IMR-90 (cell line): ENCODE measurements at regions not wholly inside any gene's neighbourhood (a gene's known extent, or its start where the extent isn't known, plus 50 kb on each side); places are given as distances from the start of the nearest gene placed in this dataset.

ENCODE experiments used
- ATAC-seq: fragments of 200-7000 bp; cut with Tn5 transposase; 2 replicates; pipeline ENCODE4 v1.9.1; 2020; ENCODE audit warnings: low read depth, mild to moderate bottlenecking, moderate library complexity
- BruUV-seq: library from RNA; stranded (reverse); fragments of 400-500 nt; replicated peaks from 2 replicates; lab custom pipeline; 2021; lab: Mats Ljungman, UMichigan
- CTCF ChIA-PET: fragments of 300-600 bp; formaldehyde crosslinking; extraction: SDS; loops from one replicate; lab custom pipeline; 2021; ENCODE audit warnings: antibody characterized with exemption; lab: Yijun Ruan, JAX
- POLR2A ChIA-PET: fragments of 300-600 bp; sonication (Branson Sonifier 250); formaldehyde crosslinking; loops from one replicate; lab custom pipeline; 2022; ENCODE audit warnings: antibody characterized with exemption; ENCODE audit not compliant: unreplicated experiment; lab: Charles Lee
- DNase-seq: peaks from one replicate; pipeline ENCODE4 v3.0.0; 2013
- H2AFZ ChIP-seq: replicated peaks from 2 replicates; pipeline ENCODE3; 2013; ENCODE audit warnings: low read length, mild to moderate bottlenecking; ENCODE audit not compliant: poor library complexity
- H2AK5ac ChIP-seq: 2 replicates; pipeline ENCODE4 v1.6.1; 2013; ENCODE audit warnings: low read depth, low read length, inconsistent platforms
- H2AK9ac ChIP-seq: replicated peaks from 2 replicates; pipeline ENCODE3; 2013; ENCODE audit warnings: mild to moderate bottlenecking, low read depth, low read length, moderate library complexity; ENCODE audit not compliant: poor library complexity
- H2BK120ac ChIP-seq: 2 replicates; pipeline ENCODE4 v1.6.1; 2013; ENCODE audit warnings: low read depth, low read length, inconsistent platforms
- H2BK15ac ChIP-seq: 3 replicates; pipeline ENCODE4 v1.6.1; 2013; ENCODE audit warnings: low read depth, low read length, inconsistent platforms
- H2BK20ac ChIP-seq: 2 replicates; pipeline ENCODE4 v1.6.1; 2013; ENCODE audit warnings: low read depth, mild to moderate bottlenecking, inconsistent platforms, low read length, moderate library complexity
- H2BK5ac ChIP-seq: 2 replicates; pipeline ENCODE4 v1.6.1; 2013; ENCODE audit warnings: mild to moderate bottlenecking, low read depth, low read length, inconsistent platforms; ENCODE audit not compliant: poor library complexity, severe bottlenecking
- H3K14ac ChIP-seq: replicated peaks from 2 replicates; pipeline ENCODE4 v1.6.1; 2013; ENCODE audit warnings: low read depth, low read length, inconsistent platforms
- H3K18ac ChIP-seq: 2 replicates; pipeline ENCODE4 v1.6.1; 2013; ENCODE audit warnings: low read depth, low read length, control low read depth
- H3K23ac ChIP-seq: 2 replicates; pipeline ENCODE4 v1.6.1; 2013; ENCODE audit warnings: low read depth, low read length, inconsistent platforms
- H3K27ac ChIP-seq: 2 replicates; pipeline ENCODE4 v1.5.1; 2013; ENCODE audit warnings: mild to moderate bottlenecking, control low read depth, low read length; ENCODE audit not compliant: insufficient read depth
- H3K27me3 ChIP-seq: 2 replicates; pipeline ENCODE4 v1.6.1; 2013; ENCODE audit warnings: low read length; ENCODE audit not compliant: control insufficient read depth, insufficient read depth
- H3K36me3 ChIP-seq: 2 replicates; pipeline ENCODE4 v1.6.1; 2013; ENCODE audit warnings: low read length, mixed read lengths; ENCODE audit not compliant: control insufficient read depth, insufficient read depth
- H3K4ac ChIP-seq: 2 replicates; pipeline ENCODE4 v1.6.1; 2013; ENCODE audit warnings: low read depth, low read length, inconsistent platforms
- H3K4me1 ChIP-seq: 2 replicates; pipeline ENCODE4 v1.6.1; 2013; ENCODE audit warnings: low read length, mixed read lengths; ENCODE audit not compliant: control insufficient read depth, insufficient read depth
- H3K4me2 ChIP-seq: 2 replicates; pipeline ENCODE4 v1.6.1; 2013; ENCODE audit warnings: low read depth, mild to moderate bottlenecking, control low read depth, low read length, moderate library complexity
- H3K4me3 ChIP-seq: 2 replicates; pipeline ENCODE4 v1.5.1; 2013; ENCODE audit warnings: low read depth, mild to moderate bottlenecking, control low read depth, low read length, moderate library complexity; ENCODE audit not compliant: insufficient read depth
- H3K56ac ChIP-seq: 2 replicates; pipeline ENCODE4 v1.6.1; 2013; ENCODE audit warnings: low read length, inconsistent platforms; ENCODE audit not compliant: insufficient read depth; ENCODE audit errors: extremely low read depth
- H3K79me1 ChIP-seq, 2 experiments: 2 replicates each; pipeline ENCODE4 v1.6.1; 2013; ENCODE audit warnings: low read length in 2 of 2, inconsistent platforms in 1 of 2, low read depth in 1 of 2
- H3K9ac ChIP-seq: 2 replicates; pipeline ENCODE4 v1.6.1; 2013; ENCODE audit warnings: low read depth, low read length, control low read depth
- H3K9me1 ChIP-seq: 2 replicates; pipeline ENCODE4 v1.6.1; 2013; ENCODE audit warnings: low read length, inconsistent platforms; ENCODE audit not compliant: insufficient read depth
- H3K9me3 ChIP-seq: 2 replicates; pipeline ENCODE4 v1.6.1; 2013; ENCODE audit warnings: low read length; ENCODE audit not compliant: control insufficient read depth, insufficient read depth
- H4K20me1 ChIP-seq: 2 replicates; pipeline ENCODE4 v1.6.1; 2013; ENCODE audit warnings: low read length, inconsistent platforms; ENCODE audit not compliant: insufficient read depth
- H4K5ac ChIP-seq: 2 replicates; pipeline ENCODE4 v1.6.1; 2013; ENCODE audit warnings: mild to moderate bottlenecking, low read depth, low read length, control low read depth
- H4K8ac ChIP-seq, 2 experiments: 2 replicates each; pipeline ENCODE4 v1.6.1; 2013; ENCODE audit warnings: low read depth in 2 of 2, low read length in 2 of 2, control low read depth in 1 of 2, inconsistent platforms in 1 of 2
- H4K91ac ChIP-seq: 2 replicates; pipeline ENCODE4 v1.6.1; 2013; ENCODE audit warnings: low read depth, low read length, inconsistent platforms; ENCODE audit not compliant: insufficient read depth
- BHLHE40 ChIP-seq: fragments of 150-350 bp; IDR thresholded peaks from 2 replicates; pipeline ENCODE4 v1.6.1; 2016; ENCODE audit warnings: mild to moderate bottlenecking, low read depth, low read length
- CEBPB ChIP-seq: IDR thresholded peaks from 2 replicates; pipeline ENCODE4 v1.6.1; 2012; ENCODE audit warnings: low read depth, low read length, improper control_type of control experiment
- CHD1 ChIP-seq: IDR thresholded peaks from 2 replicates; pipeline ENCODE4 v1.6.1; 2012; ENCODE audit warnings: low read depth, low read length, improper control_type of control experiment
- FOS ChIP-seq: fragments of 150-350 bp; IDR thresholded peaks from 2 replicates; pipeline ENCODE4 v1.6.1; 2016; ENCODE audit warnings: low read depth, low read length
- MAFK ChIP-seq: IDR thresholded peaks from 2 replicates; pipeline ENCODE4 v1.6.1; 2012; ENCODE audit warnings: low read depth, low read length, improper control_type of control experiment
- MAZ ChIP-seq: IDR thresholded peaks from 2 replicates; pipeline ENCODE4 v1.6.1; 2012; ENCODE audit warnings: low read depth, mild to moderate bottlenecking, low read length, improper control_type of control experiment, moderate library complexity, borderline replicate concordance
- MXI1 ChIP-seq: IDR thresholded peaks from 2 replicates; pipeline ENCODE4 v1.6.1; 2012; ENCODE audit warnings: low read depth, mild to moderate bottlenecking, low read length, moderate library complexity, borderline replicate concordance
- NFE2L2 ChIP-seq: fragments of 150-350 bp; IDR thresholded peaks from 2 replicates; pipeline ENCODE4 v1.6.1; 2016; ENCODE audit warnings: low read depth, mild to moderate bottlenecking, low read length
- RCOR1 ChIP-seq: IDR thresholded peaks from 2 replicates; pipeline ENCODE4 v1.6.1; 2012; ENCODE audit warnings: mild to moderate bottlenecking, low read length, improper control_type of control experiment; ENCODE audit not compliant: insufficient replicate concordance
- RFX5 ChIP-seq: IDR thresholded peaks from 2 replicates; pipeline ENCODE4 v1.8.0; 2012; ENCODE audit warnings: low read depth, mild to moderate bottlenecking, low read length, moderate library complexity
- SMC3 ChIP-seq: fragments of 150-350 bp; IDR thresholded peaks from 2 replicates; pipeline ENCODE4 v1.6.1; 2016; ENCODE audit warnings: low read depth, mild to moderate bottlenecking, antibody characterized with exemption, low read length, moderate library complexity
- WGBS, 2 experiments: methylation state at CpG; one replicate each; pipeline versions ENCODE4 v1.1.5 to v1.1.7; 2013; ENCODE audit warnings: missing lambda C conversion rate in 2 of 2; ENCODE audit not compliant: insufficient read length in 1 of 2; ENCODE audit errors: extremely low coverage in 2 of 2; 5-methylcytosine and 5-hydroxymethylcytosine counted together
- dilution Hi-C: fragments of 300-500 bp; cut with HindIII; formaldehyde crosslinking; loops from one replicate; pipeline ENCODE4 v1.14.3; 2018; ENCODE audit warnings: low sequenced_read_pairs; ENCODE audit not compliant: unreplicated experiment
- in situ Hi-C: fragments of 300-500 bp; cut with MboI; formaldehyde crosslinking; loops from 3 replicates; pipeline ENCODE4 v1.14.3; 2019; ENCODE audit warnings: low sequenced_read_pairs, inconsistent platforms, mixed read lengths
- intact Hi-C: fragments of 100-400 bp; cut with micrococcal nuclease; formaldehyde crosslinking; loops from 2 replicates; pipeline ENCODE4 v1.10.0; 2022
- TF ChIP-seq, protein P1 (sequence below): conservative IDR thresholded peaks from 2 replicates; pipeline ENCODE4 v1.5.1; 2012; ENCODE audit warnings: mild to moderate bottlenecking, low read depth, low read length, improper control_type of control experiment
- TF ChIP-seq, protein P2 (sequence below): fragments of 150-350 bp; IDR thresholded peaks from 2 replicates; pipeline ENCODE4 v1.6.1; 2016; ENCODE audit warnings: low read depth, mild to moderate bottlenecking, low read length, moderate library complexity, borderline replicate concordance

DNA sequence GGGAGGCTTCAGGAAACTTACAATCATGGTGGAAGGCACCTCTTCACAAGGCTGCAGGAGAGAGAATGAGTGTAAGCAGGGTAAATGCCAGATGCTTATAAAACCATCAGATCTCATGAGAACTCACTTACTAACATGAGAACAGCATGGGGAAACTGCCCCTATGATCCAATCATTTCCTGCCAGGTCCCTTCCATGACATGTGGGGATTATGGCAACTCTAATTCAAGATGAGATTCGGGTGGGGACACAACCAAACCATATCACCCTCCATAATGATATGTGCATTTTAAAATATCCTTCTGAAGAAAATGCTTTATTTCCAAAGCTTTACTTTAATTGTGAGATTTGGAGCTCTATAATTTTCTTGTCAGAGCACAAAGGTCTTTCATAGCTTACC lies 154.1 kb upstream of the CENPW start:
- WGBS, 2 experiments: no CpG with 5 or more reads among the region's 1 CpG
- no peak overlapping the region for H3K27ac ChIP-seq
- H4K20me1 ChIP-seq: no peaks in the 10 kb centered on the region
- no peak overlapping the region for H4K8ac ChIP-seq
- H4K91ac ChIP-seq: no peak overlapping the region
- H3K18ac ChIP-seq: no peak overlapping the region
- no peak overlapping the region for H3K4me2 ChIP-seq
- no TSS peak for BruUV-seq
- no peaks in the 10 kb centered on the region for H3K9me1 ChIP-seq
- H2BK15ac ChIP-seq: no peak overlapping the region
- H3K14ac ChIP-seq: no peak overlapping the region
- no peak overlapping the region for H2BK120ac ChIP-seq
- no peak overlapping the region for H3K56ac ChIP-seq
- ChIA-PET CTCF (no interaction called here), POLR2A (no interaction called here)
- no peak overlapping the region for H2AFZ ChIP-seq
- in situ Hi-C loops: no loop called here
- H3K9me3 ChIP-seq: no peaks in the 10 kb centered on the region
- dilution Hi-C loops: no loop called here
- H3K36me3 ChIP-seq: no peaks in the 10 kb centered on the region
- intact Hi-C loops: loop anchor here (10.0 kb wide), 1 partner anchor 919 kb away; no protein-coding TSS in a partner anchor
- no peak overlapping the region for H3K4ac ChIP-seq
- H2BK5ac ChIP-seq: no peak overlapping the region
- no peak for DNase-seq
- H3K4me1 ChIP-seq: no peaks in the 10 kb centered on the region
- no peak overlapping the region for H2BK20ac ChIP-seq
- H2AK9ac ChIP-seq: no peak overlapping the region
- peaks cover 2% of the 10 kb centered on the region; the same call in 1 of the 2 replicates for H3K27me3 ChIP-seq
- H3K79me1 ChIP-seq: no peaks in the 10 kb centered on the region
- no peak for ATAC-seq
- no peak overlapping the region for H2AK5ac ChIP-seq
- H4K5ac ChIP-seq: no peak overlapping the region
- no peak overlapping the region for H3K23ac ChIP-seq
- H3K9ac ChIP-seq: no peak overlapping the region
- TF ChIP-seq, protein P1, sequence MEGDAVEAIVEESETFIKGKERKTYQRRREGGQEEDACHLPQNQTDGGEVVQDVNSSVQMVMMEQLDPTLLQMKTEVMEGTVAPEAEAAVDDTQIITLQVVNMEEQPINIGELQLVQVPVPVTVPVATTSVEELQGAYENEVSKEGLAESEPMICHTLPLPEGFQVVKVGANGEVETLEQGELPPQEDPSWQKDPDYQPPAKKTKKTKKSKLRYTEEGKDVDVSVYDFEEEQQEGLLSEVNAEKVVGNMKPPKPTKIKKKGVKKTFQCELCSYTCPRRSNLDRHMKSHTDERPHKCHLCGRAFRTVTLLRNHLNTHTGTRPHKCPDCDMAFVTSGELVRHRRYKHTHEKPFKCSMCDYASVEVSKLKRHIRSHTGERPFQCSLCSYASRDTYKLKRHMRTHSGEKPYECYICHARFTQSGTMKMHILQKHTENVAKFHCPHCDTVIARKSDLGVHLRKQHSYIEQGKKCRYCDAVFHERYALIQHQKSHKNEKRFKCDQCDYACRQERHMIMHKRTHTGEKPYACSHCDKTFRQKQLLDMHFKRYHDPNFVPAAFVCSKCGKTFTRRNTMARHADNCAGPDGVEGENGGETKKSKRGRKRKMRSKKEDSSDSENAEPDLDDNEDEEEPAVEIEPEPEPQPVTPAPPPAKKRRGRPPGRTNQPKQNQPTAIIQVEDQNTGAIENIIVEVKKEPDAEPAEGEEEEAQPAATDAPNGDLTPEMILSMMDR: no peak
- TF ChIP-seq CHD1: no peak
- TF ChIP-seq, protein P2, sequence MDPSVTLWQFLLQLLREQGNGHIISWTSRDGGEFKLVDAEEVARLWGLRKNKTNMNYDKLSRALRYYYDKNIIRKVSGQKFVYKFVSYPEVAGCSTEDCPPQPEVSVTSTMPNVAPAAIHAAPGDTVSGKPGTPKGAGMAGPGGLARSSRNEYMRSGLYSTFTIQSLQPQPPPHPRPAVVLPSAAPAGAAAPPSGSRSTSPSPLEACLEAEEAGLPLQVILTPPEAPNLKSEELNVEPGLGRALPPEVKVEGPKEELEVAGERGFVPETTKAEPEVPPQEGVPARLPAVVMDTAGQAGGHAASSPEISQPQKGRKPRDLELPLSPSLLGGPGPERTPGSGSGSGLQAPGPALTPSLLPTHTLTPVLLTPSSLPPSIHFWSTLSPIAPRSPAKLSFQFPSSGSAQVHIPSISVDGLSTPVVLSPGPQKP: no peak
- TF ChIP-seq CEBPB: no peak
- no peak for TF ChIP-seq RCOR1
- TF ChIP-seq NFE2L2: no peak
- no peak for TF ChIP-seq FOS
- no peak for TF ChIP-seq MAZ
- no peak for TF ChIP-seq BHLHE40
- no peak for TF ChIP-seq MXI1
- TF ChIP-seq RFX5: no peak
- no peak for TF ChIP-seq MAFK
- no peak for TF ChIP-seq SMC3
- H3K4me3 ChIP-seq: no peak overlapping the region
